OCI-LY1 (cell line): ENCODE measurements at regions not wholly inside any gene's neighbourhood (a gene's known extent, or its start where the extent isn't known, plus 50 kb on each side); places are given as distances from the start of the nearest gene placed in this dataset.

Experiments used
- EZH2 ChIP-seq: fragments of 200-600 bp; sonication (generic), shearing (Covaris generic); IDR thresholded peaks from 2 replicates; pipeline ENCODE4 v1.8.0; 2017; ENCODE audit warnings: borderline replicate concordance, mixed run types, mild to moderate bottlenecking, antibody characterized with exemption, low read length, moderate library complexity, mixed read lengths
- TF ChIP-seq, protein P1 (sequence below): fragments of 200-600 bp; sonication (generic), shearing (Covaris generic); IDR thresholded peaks from 2 replicates; pipeline ENCODE4 v1.5.1; 2017; ENCODE audit warnings: mild to moderate bottlenecking, antibody characterized with exemption, low read length, moderate library complexity, mixed read lengths

DNA sequence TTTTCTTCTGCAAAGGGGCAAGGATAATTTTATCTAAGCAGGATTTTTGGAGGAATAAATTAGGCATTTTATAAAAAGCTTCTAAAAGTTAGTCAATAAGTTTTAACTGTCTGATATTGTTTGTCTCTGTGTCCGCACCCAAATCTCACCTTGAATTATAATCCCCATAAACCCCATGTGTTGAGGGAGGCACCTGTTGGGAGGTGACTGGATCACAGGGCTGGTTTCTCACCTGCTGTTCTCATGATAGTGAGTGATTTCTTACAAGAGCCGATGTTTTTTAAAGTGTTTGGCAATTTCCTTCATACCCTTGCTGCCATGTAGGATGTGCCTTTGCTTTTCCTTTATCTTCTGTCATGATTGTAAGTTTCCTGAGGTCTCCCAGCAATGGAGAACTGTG is 481.4 kb downstream of the GBA3 start:
- TF ChIP-seq, protein P1, sequence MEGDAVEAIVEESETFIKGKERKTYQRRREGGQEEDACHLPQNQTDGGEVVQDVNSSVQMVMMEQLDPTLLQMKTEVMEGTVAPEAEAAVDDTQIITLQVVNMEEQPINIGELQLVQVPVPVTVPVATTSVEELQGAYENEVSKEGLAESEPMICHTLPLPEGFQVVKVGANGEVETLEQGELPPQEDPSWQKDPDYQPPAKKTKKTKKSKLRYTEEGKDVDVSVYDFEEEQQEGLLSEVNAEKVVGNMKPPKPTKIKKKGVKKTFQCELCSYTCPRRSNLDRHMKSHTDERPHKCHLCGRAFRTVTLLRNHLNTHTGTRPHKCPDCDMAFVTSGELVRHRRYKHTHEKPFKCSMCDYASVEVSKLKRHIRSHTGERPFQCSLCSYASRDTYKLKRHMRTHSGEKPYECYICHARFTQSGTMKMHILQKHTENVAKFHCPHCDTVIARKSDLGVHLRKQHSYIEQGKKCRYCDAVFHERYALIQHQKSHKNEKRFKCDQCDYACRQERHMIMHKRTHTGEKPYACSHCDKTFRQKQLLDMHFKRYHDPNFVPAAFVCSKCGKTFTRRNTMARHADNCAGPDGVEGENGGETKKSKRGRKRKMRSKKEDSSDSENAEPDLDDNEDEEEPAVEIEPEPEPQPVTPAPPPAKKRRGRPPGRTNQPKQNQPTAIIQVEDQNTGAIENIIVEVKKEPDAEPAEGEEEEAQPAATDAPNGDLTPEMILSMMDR = no peak
- no peak for TF ChIP-seq EZH2
